OCI-LY1 (cell line): ENCODE measurements at regions not wholly inside any gene's neighbourhood (a gene's known extent, or its start where the extent isn't known, plus 50 kb on each side); places are given as distances from the start of the nearest gene placed in this dataset.

ENCODE experiments used
- EZH2 ChIP-seq: fragments of 200-600 bp; sonication (generic), shearing (Covaris generic); IDR thresholded peaks from 2 replicates; pipeline ENCODE4 v1.8.0; 2017; ENCODE audit warnings: borderline replicate concordance, mixed run types, mild to moderate bottlenecking, antibody characterized with exemption, low read length, moderate library complexity, mixed read lengths
- TF ChIP-seq, protein P1 (sequence below): fragments of 200-600 bp; sonication (generic), shearing (Covaris generic); IDR thresholded peaks from 2 replicates; pipeline ENCODE4 v1.5.1; 2017; ENCODE audit warnings: mild to moderate bottlenecking, antibody characterized with exemption, low read length, moderate library complexity, mixed read lengths

GRCh38 chr7:13036256-13036780 lies 348.9 kb downstream of the ARL4A start:
- TF ChIP-seq, protein P1, sequence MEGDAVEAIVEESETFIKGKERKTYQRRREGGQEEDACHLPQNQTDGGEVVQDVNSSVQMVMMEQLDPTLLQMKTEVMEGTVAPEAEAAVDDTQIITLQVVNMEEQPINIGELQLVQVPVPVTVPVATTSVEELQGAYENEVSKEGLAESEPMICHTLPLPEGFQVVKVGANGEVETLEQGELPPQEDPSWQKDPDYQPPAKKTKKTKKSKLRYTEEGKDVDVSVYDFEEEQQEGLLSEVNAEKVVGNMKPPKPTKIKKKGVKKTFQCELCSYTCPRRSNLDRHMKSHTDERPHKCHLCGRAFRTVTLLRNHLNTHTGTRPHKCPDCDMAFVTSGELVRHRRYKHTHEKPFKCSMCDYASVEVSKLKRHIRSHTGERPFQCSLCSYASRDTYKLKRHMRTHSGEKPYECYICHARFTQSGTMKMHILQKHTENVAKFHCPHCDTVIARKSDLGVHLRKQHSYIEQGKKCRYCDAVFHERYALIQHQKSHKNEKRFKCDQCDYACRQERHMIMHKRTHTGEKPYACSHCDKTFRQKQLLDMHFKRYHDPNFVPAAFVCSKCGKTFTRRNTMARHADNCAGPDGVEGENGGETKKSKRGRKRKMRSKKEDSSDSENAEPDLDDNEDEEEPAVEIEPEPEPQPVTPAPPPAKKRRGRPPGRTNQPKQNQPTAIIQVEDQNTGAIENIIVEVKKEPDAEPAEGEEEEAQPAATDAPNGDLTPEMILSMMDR: no peak
- TF ChIP-seq EZH2: no peak
